ENCODE measurements at regions not wholly inside any gene's neighbourhood (a gene's known extent, or its start where the extent isn't known, plus 50 kb on each side); places are given as distances from the start of the nearest gene placed in this dataset.

DNA sequence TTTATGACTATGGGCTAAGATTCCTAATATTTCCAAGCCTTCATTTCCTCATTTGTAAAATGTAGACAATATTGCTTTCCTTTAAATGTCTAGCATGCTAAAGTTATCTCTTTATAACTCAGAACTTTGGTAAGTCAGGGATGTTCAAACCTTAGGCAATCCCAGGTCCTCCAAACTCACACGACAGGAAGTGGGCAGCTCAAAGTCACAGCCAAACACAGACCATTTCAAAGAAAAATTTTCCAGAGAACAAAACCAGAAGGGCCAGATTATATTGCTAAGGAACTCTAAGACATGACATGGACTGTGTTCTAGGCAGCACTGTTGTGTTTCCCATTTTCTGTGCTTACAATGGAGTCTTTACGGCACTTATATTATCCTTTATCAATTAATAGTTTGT, 87.8 kb upstream of the DYNC1I1 start:
- no peak overlapping the region for H3K4me3 ChIP-seq (replicated peaks; ENCODE audit: low read depth, low read length)
- no peak for DNase-seq (ENCODE audit: extremely low read depth, low read depth)

GRCh38 chr7:95684037-95684436, 87.7 kb upstream of the PDK4 start:
- TF ChIP-seq CTCF (IDR thresholded peaks at IDR 0.05; ENCODE audit: low read depth, low read length, missing control alignments) = peak; percentile 13
- DNase-seq (ENCODE audit: extremely low read depth, low read depth) = no peak
- no peak overlapping the region for H3K4me3 ChIP-seq (replicated peaks; ENCODE audit: low read depth, low read length)

More for the DNA sequence above, 87.8 kb upstream of the DYNC1I1 start:
- no peak for TF ChIP-seq CTCF (IDR thresholded peaks at IDR 0.05; ENCODE audit: low read depth, low read length, missing control alignments)

DNA sequence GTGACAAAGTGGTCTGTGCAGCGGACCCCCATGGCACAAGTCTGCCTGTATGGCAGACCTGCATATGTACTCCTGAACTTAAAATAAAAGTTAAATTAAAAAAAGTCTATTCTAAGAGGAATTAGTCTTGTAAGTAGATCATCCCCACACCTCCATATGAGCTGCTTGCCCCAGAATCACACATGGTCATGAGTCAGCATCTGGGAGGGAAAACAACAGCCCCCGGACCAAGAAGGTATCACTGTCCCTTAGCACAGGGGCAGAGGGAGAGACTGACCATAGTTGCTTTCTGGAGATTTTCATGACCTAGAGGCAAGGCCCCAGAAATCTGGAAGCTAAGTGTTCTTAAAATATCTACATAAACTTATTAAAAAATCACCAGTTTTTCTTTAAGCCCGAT, 86.6 kb upstream of the PDK4 start:
- no peak for DNase-seq (ENCODE audit: extremely low read depth, low read depth)
- no peak for TF ChIP-seq CTCF (IDR thresholded peaks at IDR 0.05; ENCODE audit: low read depth, low read length, missing control alignments)
- no peak overlapping the region for H3K4me3 ChIP-seq (replicated peaks; ENCODE audit: low read depth, low read length)

GRCh38 chr7:95676691-95677090, 80.4 kb upstream of the PDK4 start:
- DNase-seq (ENCODE audit: extremely low read depth, low read depth) = no peak
- no peak for TF ChIP-seq CTCF (IDR thresholded peaks at IDR 0.05; ENCODE audit: low read depth, low read length, missing control alignments)
- no peak overlapping the region for H3K4me3 ChIP-seq (replicated peaks; ENCODE audit: low read depth, low read length)

DNA sequence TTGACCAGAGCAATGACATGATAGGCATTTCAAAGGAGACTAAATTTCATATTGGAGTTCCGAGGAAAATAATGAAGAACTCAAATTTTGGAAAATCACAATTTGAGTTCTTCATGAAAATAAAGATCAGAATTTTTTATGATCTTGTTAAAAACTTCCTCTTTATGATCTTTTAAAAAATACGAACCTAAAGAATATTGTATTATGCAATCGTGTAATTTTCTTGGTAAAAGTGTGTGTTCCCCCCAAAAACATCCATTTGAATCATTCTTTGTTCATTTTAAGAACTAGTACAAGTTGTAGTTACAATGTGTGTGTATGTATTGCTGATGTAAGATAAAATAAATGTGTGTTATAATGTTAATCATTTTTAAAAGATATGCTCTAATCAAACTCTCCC, 79.3 kb upstream of the PDK4 start:
- no peak overlapping the region for H3K4me3 ChIP-seq (replicated peaks; ENCODE audit: low read depth, low read length)
- no peak for TF ChIP-seq CTCF (IDR thresholded peaks at IDR 0.05; ENCODE audit: low read depth, low read length, missing control alignments)
- no peak for DNase-seq (ENCODE audit: extremely low read depth, low read depth)

DNA sequence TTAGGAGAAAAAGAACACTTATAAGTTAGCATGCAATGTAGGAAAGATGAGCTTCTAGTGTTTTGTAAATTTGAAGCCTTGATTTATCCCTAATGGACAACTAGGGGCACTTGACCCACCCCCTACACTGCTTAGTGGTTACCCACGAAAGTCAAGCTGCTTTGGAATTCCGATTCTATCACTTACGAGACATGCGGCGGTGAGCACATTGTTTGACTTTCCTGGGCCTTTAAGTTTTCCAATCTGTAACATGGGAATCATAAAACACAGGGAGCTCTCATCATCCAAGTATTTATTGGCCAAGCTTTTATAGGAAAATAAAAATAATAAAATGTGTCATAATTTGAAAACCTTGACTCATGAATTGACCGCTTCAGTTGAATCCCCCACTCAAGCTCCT, 78.7 kb upstream of the PDK4 start:
- DNase-seq (ENCODE audit: extremely low read depth, low read depth) = no peak
- no peak overlapping the region for H3K4me3 ChIP-seq (replicated peaks; ENCODE audit: low read depth, low read length)
- TF ChIP-seq CTCF (IDR thresholded peaks at IDR 0.05; ENCODE audit: low read depth, low read length, missing control alignments) = no peak

GRCh38 chr7:95674101-95674500, 77.8 kb upstream of the PDK4 start:
- H3K4me3 ChIP-seq (replicated peaks; ENCODE audit: low read depth, low read length) = no peak overlapping the region
- no peak for DNase-seq (ENCODE audit: extremely low read depth, low read depth)
- TF ChIP-seq CTCF (IDR thresholded peaks at IDR 0.05; ENCODE audit: low read depth, low read length, missing control alignments) = no peak
